Trophoblast cell (in vitro differentiated cells and primary cell): ENCODE measurements at regions not wholly inside any gene's neighbourhood (a gene's known extent, or its start where the extent isn't known, plus 50 kb on each side); places are given as distances from the start of the nearest gene placed in this dataset.

Source experiments
- DNase-seq, 2 donors: peaks; one replicate each; pipeline ENCODE4 v3.0.0-alpha.2; 2016
- H2AFZ ChIP-seq: 2 replicates; pipeline ENCODE4 v1.6.1; 2013; ENCODE audit warnings: low read length, moderate library complexity, mild to moderate bottlenecking; ENCODE audit not compliant: insufficient read depth, poor library complexity
- H2AK5ac ChIP-seq: 2 replicates; pipeline ENCODE4 v1.6.1; 2013; ENCODE audit warnings: mild to moderate bottlenecking, low read length
- H2BK120ac ChIP-seq: 2 replicates; pipeline ENCODE4 v1.6.1; 2013; ENCODE audit warnings: low read length, mild to moderate bottlenecking, moderate library complexity; ENCODE audit not compliant: insufficient read depth, poor library complexity
- H2BK12ac ChIP-seq: 2 replicates; pipeline ENCODE4 v1.6.1; 2013; ENCODE audit warnings: mild to moderate bottlenecking, low read length, moderate library complexity
- H2BK5ac ChIP-seq: 2 replicates; pipeline ENCODE4 v1.6.1; 2013; ENCODE audit warnings: low read length, low read depth, moderate library complexity, mild to moderate bottlenecking; ENCODE audit not compliant: poor library complexity
- H3K14ac ChIP-seq: 2 replicates; pipeline ENCODE4 v1.6.1; 2013; ENCODE audit warnings: mild to moderate bottlenecking, low read length
- H3K18ac ChIP-seq: 2 replicates; pipeline ENCODE4 v1.6.1; 2013; ENCODE audit warnings: mild to moderate bottlenecking, low read length
- H3K23ac ChIP-seq: 2 replicates; pipeline ENCODE4 v1.6.1; 2013; ENCODE audit warnings: low read length
- H3K27ac ChIP-seq: 2 replicates; pipeline ENCODE4 v1.5.1; 2013; ENCODE audit warnings: low read depth, mild to moderate bottlenecking, inconsistent platforms, low read length, moderate library complexity
- H3K27me3 ChIP-seq: 2 replicates; pipeline ENCODE4 v1.6.1; 2013; ENCODE audit warnings: inconsistent platforms, mild to moderate bottlenecking, low read length, moderate library complexity; ENCODE audit not compliant: insufficient read depth
- H3K36me3 ChIP-seq, 2 experiments: 1 replicate in 1 of 2; 2 replicates in 1 of 2; pipeline ENCODE4 v1.6.1; 2013; ENCODE audit warnings: low read length in 2 of 2, mild to moderate bottlenecking in 2 of 2, moderate library complexity in 1 of 2; ENCODE audit not compliant: insufficient read depth in 2 of 2, control insufficient read depth in 1 of 2
- H3K4ac ChIP-seq: 2 replicates; pipeline ENCODE4 v1.6.1; 2013; ENCODE audit warnings: low read depth, mild to moderate bottlenecking, low read length, moderate library complexity
- H3K4me1 ChIP-seq, 2 experiments: 1 replicate in 1 of 2; 2 replicates in 1 of 2; pipeline ENCODE4 v1.6.1; 2013; ENCODE audit warnings: low read length in 2 of 2, mild to moderate bottlenecking in 2 of 2, moderate library complexity in 1 of 2; ENCODE audit not compliant: insufficient read depth in 2 of 2, control insufficient read depth in 1 of 2
- H3K4me2 ChIP-seq: 2 replicates; pipeline ENCODE4 v1.6.1; 2013; ENCODE audit warnings: inconsistent platforms, mild to moderate bottlenecking, low read length, moderate library complexity
- H3K4me3 ChIP-seq: 2 replicates; pipeline ENCODE4 v1.5.1; 2013; ENCODE audit warnings: mild to moderate bottlenecking, low read depth, low read length, inconsistent platforms
- H3K79me1 ChIP-seq: one replicate; pipeline ENCODE4 v1.6.1; 2013; ENCODE audit warnings: low read length
- H3K79me2 ChIP-seq: 2 replicates; pipeline ENCODE4 v1.6.1; 2013; ENCODE audit warnings: low read length, mild to moderate bottlenecking; ENCODE audit not compliant: control insufficient read depth, insufficient read depth, poor library complexity
- H3K9ac ChIP-seq: 2 replicates; pipeline ENCODE4 v1.6.1; 2013; ENCODE audit warnings: mild to moderate bottlenecking, low read length
- H3K9me3 ChIP-seq: 2 replicates; pipeline ENCODE4 v1.6.1; 2013; ENCODE audit warnings: low read depth, mild to moderate bottlenecking, control low read depth, inconsistent platforms, low read length; ENCODE audit not compliant: insufficient read depth
- H4K12ac ChIP-seq: 2 replicates; pipeline ENCODE4 v1.6.1; 2013; ENCODE audit warnings: low read depth, mild to moderate bottlenecking, low read length, moderate library complexity
- H4K8ac ChIP-seq: 2 replicates; pipeline ENCODE4 v1.6.1; 2013; ENCODE audit warnings: low read depth, mild to moderate bottlenecking, low read length, moderate library complexity
- H4K91ac ChIP-seq: one replicate; pipeline ENCODE4 v1.6.1; 2013; ENCODE audit warnings: low read depth, mild to moderate bottlenecking, low read length, moderate library complexity
- WGBS: extraction: QIAGEN DNeasy Blood & Tissue Kit; methylation state at CpG from one replicate; pipeline ENCODE4 v1.1.7; 2013; ENCODE audit warnings: missing lambda C conversion rate; ENCODE audit not compliant: insufficient read length, insufficient coverage; ENCODE audit errors: extremely low coverage; 5-methylcytosine and 5-hydroxymethylcytosine counted together

- no peak overlapping the region for H2BK120ac ChIP-seq
- no peak for DNase-seq
- H3K36me3 ChIP-seq, result no peaks in the 10 kb centered on the region
- H2AK5ac ChIP-seq, result no peak overlapping the region
- H4K12ac ChIP-seq, result no peak overlapping the region
- no peaks in the 10 kb centered on the region for H3K4me1 ChIP-seq
- no peak overlapping the region for H4K8ac ChIP-seq
- no peak overlapping the region for H3K23ac ChIP-seq
- H3K79me1 ChIP-seq, result no peaks in the 10 kb centered on the region
- H2BK5ac ChIP-seq, result no peak overlapping the region
- H3K4me2 ChIP-seq, result no peak overlapping the region
- H4K91ac ChIP-seq, result no peak overlapping the region
- H3K27ac ChIP-seq, result no peak overlapping the region
- H2BK12ac ChIP-seq, result no peak overlapping the region
- no peak overlapping the region for H2AFZ ChIP-seq
- no peak overlapping the region for H3K14ac ChIP-seq
- H3K9me3 ChIP-seq, result no peaks in the 10 kb centered on the region
- H3K9ac ChIP-seq, result no peak overlapping the region
- H3K4me3 ChIP-seq, result no peak overlapping the region
- no peaks in the 10 kb centered on the region for H3K79me2 ChIP-seq
- H3K27me3 ChIP-seq, result no peaks in the 10 kb centered on the region
- H3K4ac ChIP-seq, result no peak overlapping the region
- H3K18ac ChIP-seq, result no peak overlapping the region
These were observed 336.2 kb upstream of the PDE4D start for GRCh38 chr5:60229691-60230185.

DNA sequence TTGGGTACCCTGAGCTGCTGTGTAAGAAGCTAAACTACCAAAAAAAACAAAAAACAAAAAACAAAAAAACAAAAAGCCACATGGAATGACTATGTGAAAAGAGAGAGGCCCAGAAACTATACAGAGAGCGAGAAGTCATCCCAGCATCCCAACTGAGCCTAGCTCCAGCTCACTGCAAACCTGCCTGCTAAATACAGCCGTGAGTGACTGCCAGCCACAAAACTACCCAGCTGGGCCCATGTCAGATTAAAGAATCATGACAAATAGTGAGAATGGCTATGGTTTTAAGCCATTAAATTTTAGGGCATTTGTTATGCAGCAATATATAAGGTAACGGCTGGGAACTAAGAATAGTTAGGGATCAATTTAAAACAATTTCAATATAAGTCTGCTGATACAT, 335.1 kb upstream of the PDE4D start:
- H3K4me3 ChIP-seq, result no peak overlapping the region
- H3K79me2 ChIP-seq, result no peaks in the 10 kb centered on the region
- no peak overlapping the region for H2BK12ac ChIP-seq
- no peak overlapping the region for H2AK5ac ChIP-seq
- H3K9me3 ChIP-seq, result no peaks in the 10 kb centered on the region
- no peak overlapping the region for H3K9ac ChIP-seq
- no peak overlapping the region for H4K8ac ChIP-seq
- no peak overlapping the region for H3K18ac ChIP-seq
- no peak for DNase-seq
- WGBS, result no CpG with 5 or more reads among the region's 3 CpGs
- H3K27me3 ChIP-seq, result no peaks in the 10 kb centered on the region
- no peaks in the 10 kb centered on the region for H3K36me3 ChIP-seq
- no peaks in the 10 kb centered on the region for H3K4me1 ChIP-seq
- no peak overlapping the region for H3K14ac ChIP-seq
- H3K4ac ChIP-seq, result no peak overlapping the region
- H2BK120ac ChIP-seq, result no peak overlapping the region
- no peak overlapping the region for H3K27ac ChIP-seq
- no peak overlapping the region for H4K12ac ChIP-seq
- no peak overlapping the region for H3K4me2 ChIP-seq
- H2BK5ac ChIP-seq, result no peak overlapping the region
- H3K79me1 ChIP-seq, result no peaks in the 10 kb centered on the region
- H4K91ac ChIP-seq, result no peak overlapping the region
- H3K23ac ChIP-seq, result no peak overlapping the region
- H2AFZ ChIP-seq, result no peak overlapping the region

GRCh38 chr5:60226128-60226527, 332.6 kb upstream of the PDE4D start:
- no peak overlapping the region for H2BK12ac ChIP-seq
- no peak overlapping the region for H3K9ac ChIP-seq
- H4K91ac ChIP-seq, result no peak overlapping the region
- no peak overlapping the region for H3K23ac ChIP-seq
- no peak overlapping the region for H3K27ac ChIP-seq
- no peaks in the 10 kb centered on the region for H3K27me3 ChIP-seq
- H2AFZ ChIP-seq, result no peak overlapping the region
- no peaks in the 10 kb centered on the region for H3K79me2 ChIP-seq
- no peak overlapping the region for H3K14ac ChIP-seq
- no peaks in the 10 kb centered on the region for H3K4me1 ChIP-seq
- no peak overlapping the region for H2BK5ac ChIP-seq
- no peaks in the 10 kb centered on the region for H3K36me3 ChIP-seq
- no peak overlapping the region for H2AK5ac ChIP-seq
- no peak for DNase-seq
- no peak overlapping the region for H4K12ac ChIP-seq
- no peak overlapping the region for H2BK120ac ChIP-seq
- H3K9me3 ChIP-seq, result no peaks in the 10 kb centered on the region
- no peak overlapping the region for H3K18ac ChIP-seq
- H3K4me2 ChIP-seq, result no peak overlapping the region
- H3K4ac ChIP-seq, result no peak overlapping the region
- H3K4me3 ChIP-seq, result no peak overlapping the region
- no peaks in the 10 kb centered on the region for H3K79me1 ChIP-seq
- no peak overlapping the region for H4K8ac ChIP-seq

GRCh38 chr5:60223342-60223741, 329.8 kb upstream of the PDE4D start:
- Histone ChIP-seq H4K12ac (no peak overlapping the region), H3K14ac (no peak overlapping the region), H3K4me2 (no peak overlapping the region), H2BK12ac (no peak overlapping the region), H2BK5ac (no peak overlapping the region), H2AFZ (no peak overlapping the region), H2AK5ac (no peak overlapping the region), H3K23ac (no peak overlapping the region), H3K27ac (no peak overlapping the region), H3K4me1 (no peaks in the 10 kb centered on the region), H3K79me2 (no peaks in the 10 kb centered on the region), H3K27me3 (no peaks in the 10 kb centered on the region), H3K4ac (no peak overlapping the region), H2BK120ac (no peak overlapping the region), H4K91ac (no peak overlapping the region), H3K79me1 (no peaks in the 10 kb centered on the region), H3K9ac (no peak overlapping the region), H3K18ac (no peak overlapping the region), H3K36me3 (no peaks in the 10 kb centered on the region), H3K9me3 (no peaks in the 10 kb centered on the region), H4K8ac (no peak overlapping the region), H3K4me3 (no peak overlapping the region)
- DNase-seq, result no peak
- WGBS, result no CpG with 5 or more reads among the region's 3 CpGs

DNA sequence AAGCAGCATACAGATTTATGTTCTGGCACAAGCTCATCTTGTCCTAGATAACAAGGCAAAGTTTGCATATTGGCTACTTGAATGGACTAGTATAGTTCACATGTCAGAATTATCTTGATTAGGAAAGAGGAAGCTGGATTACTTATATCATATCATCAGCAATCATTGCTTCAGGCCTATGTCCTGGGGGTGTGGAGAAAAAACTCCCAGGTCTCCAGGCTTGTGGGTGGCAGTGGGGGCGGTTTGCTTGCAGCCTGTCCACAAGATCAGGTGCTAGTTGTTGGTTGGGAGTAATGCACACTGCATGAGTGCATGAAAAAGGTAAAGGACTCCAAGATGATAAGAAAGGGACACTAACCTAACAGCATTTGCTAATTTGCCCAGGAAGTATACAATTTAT, 326.4 kb upstream of the PDE4D start:
- no peak overlapping the region for H3K23ac ChIP-seq
- H3K9me3 ChIP-seq, result no peaks in the 10 kb centered on the region
- no peaks in the 10 kb centered on the region for H3K27me3 ChIP-seq
- H2AK5ac ChIP-seq, result no peak overlapping the region
- H3K4me2 ChIP-seq, result no peak overlapping the region
- no peak overlapping the region for H3K14ac ChIP-seq
- no peaks in the 10 kb centered on the region for H3K4me1 ChIP-seq
- H3K4ac ChIP-seq, result no peak overlapping the region
- no peak overlapping the region for H2BK120ac ChIP-seq
- H3K18ac ChIP-seq, result no peak overlapping the region
- no peak overlapping the region for H4K91ac ChIP-seq
- no peak overlapping the region for H2BK5ac ChIP-seq
- DNase-seq, result no peak
- H4K8ac ChIP-seq, result no peak overlapping the region
- no peak overlapping the region for H3K9ac ChIP-seq
- no peak overlapping the region for H2AFZ ChIP-seq
- H2BK12ac ChIP-seq, result no peak overlapping the region
- H3K79me2 ChIP-seq, result no peaks in the 10 kb centered on the region
- no peaks in the 10 kb centered on the region for H3K79me1 ChIP-seq
- no peak overlapping the region for H3K27ac ChIP-seq
- H3K4me3 ChIP-seq, result no peak overlapping the region
- WGBS, result no CpG with 5 or more reads among the region's 1 CpG
- no peaks in the 10 kb centered on the region for H3K36me3 ChIP-seq
- H4K12ac ChIP-seq, result no peak overlapping the region
